Testis (tissue), 2 donors: ENCODE measurements at regions not wholly inside any gene's neighbourhood (a gene's known extent, or its start where the extent isn't known, plus 50 kb on each side); places are given as distances from the start of the nearest gene placed in this dataset.
"Not testable (repeated sequence)": the region's sequence is repeated elsewhere in the genome, so short reads cannot be mapped to it uniquely, and the experiment has no call there.

ENCODE experiments used
- DNase-seq: peaks from one replicate; pipeline ENCODE4 v3.0.0-alpha.2; 2019
- H3K27ac ChIP-seq, 2 donors: fragments of 200-600 bp; sonication (generic); one replicate each; pipeline ENCODE4 v1.5.1; 2019
- H3K27me3 ChIP-seq: fragments of 200-600 bp; sonication (generic); one replicate; pipeline ENCODE4 v1.5.1; 2019
- H3K36me3 ChIP-seq: fragments of 200-600 bp; sonication (generic); one replicate; pipeline ENCODE4 v1.5.1; 2017; ENCODE audit warnings: low read depth; ENCODE audit errors: missing control alignments
- H3K4me1 ChIP-seq: fragments of 200-600 bp; sonication (generic); one replicate; pipeline ENCODE4 v1.5.1; 2019
- H3K4me3 ChIP-seq, 2 donors: fragments of 200-600 bp; sonication (generic); one replicate each; pipeline ENCODE4 v1.5.1; 2017 to 2019
- H3K9me3 ChIP-seq: fragments of 200-600 bp; sonication (generic); one replicate; pipeline ENCODE4 v1.5.1; 2017
- POLR2A ChIP-seq: fragments of 450-650 bp; IDR thresholded peaks from one replicate; pipeline ENCODE4 v1.6.1; 2017; ENCODE audit warnings: antibody characterized with exemption, mild to moderate bottlenecking, moderate library complexity
- WGBS, 2 donors: methylation state at CpG; one replicate each; pipeline ENCODE4 v1.1.5; 2018; 5-methylcytosine and 5-hydroxymethylcytosine counted together
- intact Hi-C: fragments of 100-400 bp; cut with DNase I; formaldehyde crosslinking; loops from one replicate; pipeline ENCODE4 v1.15.1; 2023; ENCODE audit warnings: low total_unique reads
- TF ChIP-seq, protein P1 (sequence below), 3 experiments: fragments of 450-650 bp in 2 of 3; fragments of 200-600 bp in 1 of 3; sonication (generic) in 1 of 3; IDR thresholded peaks; one replicate each; pipeline ENCODE4 v1.5.1; 2016 to 2019; ENCODE audit warnings: antibody characterized with exemption in 3 of 3, mild to moderate bottlenecking in 2 of 3, moderate library complexity in 1 of 3

DNA sequence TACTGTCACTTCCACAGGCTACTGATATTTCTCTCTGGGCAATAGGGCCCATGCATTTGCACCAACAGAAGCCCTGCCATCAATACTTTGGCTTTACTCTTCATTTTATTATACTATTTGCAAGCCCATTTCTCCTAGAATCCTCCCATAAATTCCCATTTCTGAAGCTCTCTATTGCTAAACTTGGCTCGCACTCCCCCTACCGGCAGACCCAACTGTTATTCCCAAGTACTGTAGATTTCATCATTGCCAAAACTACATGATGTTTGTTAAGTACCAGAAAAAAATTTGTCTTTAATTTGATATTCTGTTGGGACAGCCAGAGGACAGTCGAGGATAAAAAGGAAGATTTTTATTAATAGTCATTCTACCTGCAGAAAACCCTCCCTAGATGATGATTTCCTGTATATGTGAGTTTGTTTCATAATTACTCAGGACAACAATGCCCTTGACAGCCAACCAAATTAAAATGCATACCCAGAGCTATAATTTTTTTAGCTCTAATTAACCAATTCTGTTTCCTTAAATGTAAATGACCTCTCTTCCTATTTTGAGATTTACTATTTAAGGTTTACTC lies 298.6 kb downstream of the REEP3 start:
- Histone ChIP-seq H3K27ac (no peak overlapping the region), H3K4me1 (no peaks in the 10 kb centered on the region), H3K36me3 (no peaks in the 10 kb centered on the region), H3K4me3 (no peak overlapping the region), H3K27me3 (no peaks in the 10 kb centered on the region), H3K9me3 (no peaks in the 10 kb centered on the region)
- peak; percentile 82 for DNase-seq
- WGBS, 2 donors: 24 to 36% methylated on average over 3 of the region's 3 CpGs
- no peak for TF ChIP-seq POLR2A
- TF ChIP-seq, protein P1, sequence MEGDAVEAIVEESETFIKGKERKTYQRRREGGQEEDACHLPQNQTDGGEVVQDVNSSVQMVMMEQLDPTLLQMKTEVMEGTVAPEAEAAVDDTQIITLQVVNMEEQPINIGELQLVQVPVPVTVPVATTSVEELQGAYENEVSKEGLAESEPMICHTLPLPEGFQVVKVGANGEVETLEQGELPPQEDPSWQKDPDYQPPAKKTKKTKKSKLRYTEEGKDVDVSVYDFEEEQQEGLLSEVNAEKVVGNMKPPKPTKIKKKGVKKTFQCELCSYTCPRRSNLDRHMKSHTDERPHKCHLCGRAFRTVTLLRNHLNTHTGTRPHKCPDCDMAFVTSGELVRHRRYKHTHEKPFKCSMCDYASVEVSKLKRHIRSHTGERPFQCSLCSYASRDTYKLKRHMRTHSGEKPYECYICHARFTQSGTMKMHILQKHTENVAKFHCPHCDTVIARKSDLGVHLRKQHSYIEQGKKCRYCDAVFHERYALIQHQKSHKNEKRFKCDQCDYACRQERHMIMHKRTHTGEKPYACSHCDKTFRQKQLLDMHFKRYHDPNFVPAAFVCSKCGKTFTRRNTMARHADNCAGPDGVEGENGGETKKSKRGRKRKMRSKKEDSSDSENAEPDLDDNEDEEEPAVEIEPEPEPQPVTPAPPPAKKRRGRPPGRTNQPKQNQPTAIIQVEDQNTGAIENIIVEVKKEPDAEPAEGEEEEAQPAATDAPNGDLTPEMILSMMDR (IDR thresholded peaks at IDR 0.05): peak; percentile 31 to 74 (median 61)
- intact Hi-C loops: no loop called here

DNA sequence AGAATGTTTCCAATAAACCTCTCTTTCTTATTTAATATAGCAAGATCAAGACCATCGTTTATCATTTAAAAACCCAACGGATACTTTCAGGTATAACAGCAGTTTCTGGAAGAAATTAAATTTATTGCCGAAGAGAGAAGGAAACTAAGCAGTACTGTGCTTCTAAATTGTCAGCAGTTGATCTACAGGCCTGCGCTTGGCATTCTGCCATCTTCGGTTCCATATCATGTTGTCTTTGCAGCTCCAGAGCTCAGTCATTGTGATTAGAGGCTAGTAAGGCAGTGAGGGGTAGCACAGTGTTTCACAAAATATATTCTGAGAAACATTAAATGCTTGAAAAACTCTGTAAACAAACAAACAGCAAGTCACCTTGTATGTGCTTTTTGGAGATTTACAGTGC lies 301.3 kb downstream of the REEP3 start:
- no peak for DNase-seq
- Histone ChIP-seq H3K36me3 (no peaks in the 10 kb centered on the region), H3K4me3 (no peak overlapping the region), H3K27ac (no peak overlapping the region), H3K27me3 (no peaks in the 10 kb centered on the region), H3K9me3 (no peaks in the 10 kb centered on the region), H3K4me1 (no peaks in the 10 kb centered on the region)
- no peak for TF ChIP-seq POLR2A
- TF ChIP-seq, protein P1 (IDR thresholded peaks at IDR 0.05): no peak
- intact Hi-C loops: no loop called here
- WGBS, 2 donors: 60 to 64% methylated on average over 5 of the region's 5 CpGs

DNA sequence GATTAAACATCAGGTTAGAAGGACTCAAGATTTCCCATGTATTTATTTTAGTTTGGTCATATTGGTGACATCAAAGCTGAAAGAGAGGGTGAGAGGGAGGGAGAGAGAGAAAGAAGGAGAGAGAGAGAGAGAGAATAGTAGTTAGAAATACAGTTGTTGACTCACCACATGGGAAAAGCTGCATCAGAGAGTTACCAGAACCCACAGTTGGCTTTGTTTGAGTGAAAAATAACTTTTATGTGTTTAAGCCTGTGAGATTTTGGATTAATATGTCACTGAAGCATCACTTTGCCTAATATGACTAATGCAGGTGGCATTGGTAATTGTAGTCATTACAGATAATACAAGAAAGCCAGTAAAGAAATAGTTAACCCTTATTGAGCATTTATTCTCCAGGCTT lies 303.9 kb downstream of the REEP3 start:
- Histone ChIP-seq H3K27me3 (no peaks in the 10 kb centered on the region), H3K36me3 (no peaks in the 10 kb centered on the region), H3K9me3 (no peaks in the 10 kb centered on the region), H3K4me3 (no peak overlapping the region), H3K27ac (no peak overlapping the region), H3K4me1 (no peaks in the 10 kb centered on the region)
- TF ChIP-seq POLR2A: no peak
- TF ChIP-seq, protein P1 (IDR thresholded peaks at IDR 0.05): no peak
- intact Hi-C loops: no loop called here
- DNase-seq: no peak

DNA sequence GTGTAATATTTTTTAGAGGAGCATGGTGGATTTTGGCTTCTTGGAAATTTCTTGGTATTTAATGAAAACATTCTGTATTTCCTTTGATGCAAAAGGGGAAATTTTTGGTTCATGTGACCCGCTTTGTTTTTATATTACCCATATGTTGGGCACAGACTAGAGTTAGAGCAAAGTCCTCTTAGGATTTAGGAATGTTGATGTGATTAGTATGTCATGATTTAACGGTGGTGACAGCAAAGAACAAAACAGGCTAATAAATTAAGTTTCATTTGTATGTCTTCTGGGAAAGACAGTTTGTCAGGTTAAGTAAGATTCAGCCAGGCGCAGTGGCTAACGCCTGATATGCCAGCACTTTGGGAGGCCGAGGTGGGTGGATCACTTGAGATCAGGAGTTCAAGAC lies 304.6 kb downstream of the REEP3 start:
- WGBS, 2 donors: 87% methylated on average over 5 of the region's 5 CpGs
- no peak overlapping the region for H3K4me3 ChIP-seq

DNA sequence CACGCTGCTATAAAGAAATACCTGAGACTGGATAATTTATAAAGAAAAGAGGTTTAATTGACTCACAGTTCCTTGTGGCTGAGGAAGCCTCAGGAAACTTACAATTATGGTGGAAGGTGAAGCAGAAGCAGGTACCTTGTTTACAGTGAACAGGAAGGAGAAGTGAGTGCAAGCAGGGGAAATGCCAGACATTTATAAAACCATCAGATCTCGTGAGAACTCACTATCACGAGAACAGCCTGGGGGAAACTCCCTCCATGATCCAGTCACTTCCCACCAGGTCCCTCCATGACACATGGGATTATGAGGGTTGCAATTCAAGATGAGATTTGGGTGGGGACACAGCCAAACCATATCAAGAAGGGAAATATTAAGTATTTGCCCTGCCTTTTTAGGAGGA lies 305.8 kb downstream of the REEP3 start:
- intact Hi-C loops, H3K27ac ChIP-seq, H3K4me3 ChIP-seq, H3K36me3 ChIP-seq, H3K4me1 ChIP-seq, DNase-seq, H3K27me3 ChIP-seq, H3K9me3 ChIP-seq: not testable (repeated sequence)
- 71 to 81% methylated on average over 3 of the region's 3 CpGs for WGBS, 2 donors

More for the DNA sequence above, 304.6 kb downstream of the REEP3 start:
- TF ChIP-seq, protein P1 (IDR thresholded peaks at IDR 0.05): no peak
- no peak for TF ChIP-seq POLR2A
- H3K27ac ChIP-seq: no peak overlapping the region
- H3K36me3 ChIP-seq: no peaks in the 10 kb centered on the region
- intact Hi-C loops: no loop called here
- DNase-seq: no peak
- no peaks in the 10 kb centered on the region for H3K27me3 ChIP-seq
- H3K9me3 ChIP-seq: no peaks in the 10 kb centered on the region
- no peaks in the 10 kb centered on the region for H3K4me1 ChIP-seq
